IMR-90 (cell line): ENCODE measurements at regions not wholly inside any gene's neighbourhood (a gene's known extent, or its start where the extent isn't known, plus 50 kb on each side); places are given as distances from the start of the nearest gene placed in this dataset.

Source experiments
- ATAC-seq: fragments of 200-7000 bp; cut with Tn5 transposase; 2 replicates; pipeline ENCODE4 v1.9.1; 2020; ENCODE audit warnings: low read depth, mild to moderate bottlenecking, moderate library complexity
- BruUV-seq: library from RNA; stranded (reverse); fragments of 400-500 nt; replicated peaks from 2 replicates; lab custom pipeline; 2021; lab: Mats Ljungman, UMichigan
- CTCF ChIA-PET: fragments of 300-600 bp; formaldehyde crosslinking; extraction: SDS; loops from one replicate; lab custom pipeline; 2021; ENCODE audit warnings: antibody characterized with exemption; lab: Yijun Ruan, JAX
- POLR2A ChIA-PET: fragments of 300-600 bp; sonication (Branson Sonifier 250); formaldehyde crosslinking; loops from one replicate; lab custom pipeline; 2022; ENCODE audit warnings: antibody characterized with exemption; ENCODE audit not compliant: unreplicated experiment; lab: Charles Lee
- DNase-seq: peaks from one replicate; pipeline ENCODE4 v3.0.0; 2013
- H2AFZ ChIP-seq: replicated peaks from 2 replicates; pipeline ENCODE3; 2013; ENCODE audit warnings: low read length, mild to moderate bottlenecking; ENCODE audit not compliant: poor library complexity
- H2AK5ac ChIP-seq: 2 replicates; pipeline ENCODE4 v1.6.1; 2013; ENCODE audit warnings: low read depth, low read length, inconsistent platforms
- H2AK9ac ChIP-seq: replicated peaks from 2 replicates; pipeline ENCODE3; 2013; ENCODE audit warnings: mild to moderate bottlenecking, low read depth, low read length, moderate library complexity; ENCODE audit not compliant: poor library complexity
- H2BK120ac ChIP-seq: 2 replicates; pipeline ENCODE4 v1.6.1; 2013; ENCODE audit warnings: low read depth, low read length, inconsistent platforms
- H2BK15ac ChIP-seq: 3 replicates; pipeline ENCODE4 v1.6.1; 2013; ENCODE audit warnings: low read depth, low read length, inconsistent platforms
- H2BK20ac ChIP-seq: 2 replicates; pipeline ENCODE4 v1.6.1; 2013; ENCODE audit warnings: low read depth, mild to moderate bottlenecking, inconsistent platforms, low read length, moderate library complexity
- H2BK5ac ChIP-seq: 2 replicates; pipeline ENCODE4 v1.6.1; 2013; ENCODE audit warnings: mild to moderate bottlenecking, low read depth, low read length, inconsistent platforms; ENCODE audit not compliant: poor library complexity, severe bottlenecking
- H3K14ac ChIP-seq: replicated peaks from 2 replicates; pipeline ENCODE4 v1.6.1; 2013; ENCODE audit warnings: low read depth, low read length, inconsistent platforms
- H3K18ac ChIP-seq: 2 replicates; pipeline ENCODE4 v1.6.1; 2013; ENCODE audit warnings: low read depth, low read length, control low read depth
- H3K23ac ChIP-seq: 2 replicates; pipeline ENCODE4 v1.6.1; 2013; ENCODE audit warnings: low read depth, low read length, inconsistent platforms
- H3K27ac ChIP-seq: 2 replicates; pipeline ENCODE4 v1.5.1; 2013; ENCODE audit warnings: mild to moderate bottlenecking, control low read depth, low read length; ENCODE audit not compliant: insufficient read depth
- H3K27me3 ChIP-seq: 2 replicates; pipeline ENCODE4 v1.6.1; 2013; ENCODE audit warnings: low read length; ENCODE audit not compliant: control insufficient read depth, insufficient read depth
- H3K36me3 ChIP-seq: 2 replicates; pipeline ENCODE4 v1.6.1; 2013; ENCODE audit warnings: low read length, mixed read lengths; ENCODE audit not compliant: control insufficient read depth, insufficient read depth
- H3K4ac ChIP-seq: 2 replicates; pipeline ENCODE4 v1.6.1; 2013; ENCODE audit warnings: low read depth, low read length, inconsistent platforms
- H3K4me1 ChIP-seq: 2 replicates; pipeline ENCODE4 v1.6.1; 2013; ENCODE audit warnings: low read length, mixed read lengths; ENCODE audit not compliant: control insufficient read depth, insufficient read depth
- H3K4me2 ChIP-seq: 2 replicates; pipeline ENCODE4 v1.6.1; 2013; ENCODE audit warnings: low read depth, mild to moderate bottlenecking, control low read depth, low read length, moderate library complexity
- H3K4me3 ChIP-seq: 2 replicates; pipeline ENCODE4 v1.5.1; 2013; ENCODE audit warnings: low read depth, mild to moderate bottlenecking, control low read depth, low read length, moderate library complexity; ENCODE audit not compliant: insufficient read depth
- H3K56ac ChIP-seq: 2 replicates; pipeline ENCODE4 v1.6.1; 2013; ENCODE audit warnings: low read length, inconsistent platforms; ENCODE audit not compliant: insufficient read depth; ENCODE audit errors: extremely low read depth
- H3K79me1 ChIP-seq, 2 experiments: 2 replicates each; pipeline ENCODE4 v1.6.1; 2013; ENCODE audit warnings: low read length in 2 of 2, inconsistent platforms in 1 of 2, low read depth in 1 of 2
- H3K9ac ChIP-seq: 2 replicates; pipeline ENCODE4 v1.6.1; 2013; ENCODE audit warnings: low read depth, low read length, control low read depth
- H3K9me1 ChIP-seq: 2 replicates; pipeline ENCODE4 v1.6.1; 2013; ENCODE audit warnings: low read length, inconsistent platforms; ENCODE audit not compliant: insufficient read depth
- H3K9me3 ChIP-seq: 2 replicates; pipeline ENCODE4 v1.6.1; 2013; ENCODE audit warnings: low read length; ENCODE audit not compliant: control insufficient read depth, insufficient read depth
- H4K20me1 ChIP-seq: 2 replicates; pipeline ENCODE4 v1.6.1; 2013; ENCODE audit warnings: low read length, inconsistent platforms; ENCODE audit not compliant: insufficient read depth
- H4K5ac ChIP-seq: 2 replicates; pipeline ENCODE4 v1.6.1; 2013; ENCODE audit warnings: mild to moderate bottlenecking, low read depth, low read length, control low read depth
- H4K8ac ChIP-seq, 2 experiments: 2 replicates each; pipeline ENCODE4 v1.6.1; 2013; ENCODE audit warnings: low read depth in 2 of 2, low read length in 2 of 2, control low read depth in 1 of 2, inconsistent platforms in 1 of 2
- H4K91ac ChIP-seq: 2 replicates; pipeline ENCODE4 v1.6.1; 2013; ENCODE audit warnings: low read depth, low read length, inconsistent platforms; ENCODE audit not compliant: insufficient read depth
- CEBPB ChIP-seq: IDR thresholded peaks from 2 replicates; pipeline ENCODE4 v1.6.1; 2012; ENCODE audit warnings: low read depth, low read length, improper control_type of control experiment
- CHD1 ChIP-seq: IDR thresholded peaks from 2 replicates; pipeline ENCODE4 v1.6.1; 2012; ENCODE audit warnings: low read depth, low read length, improper control_type of control experiment
- MAFK ChIP-seq: IDR thresholded peaks from 2 replicates; pipeline ENCODE4 v1.6.1; 2012; ENCODE audit warnings: low read depth, low read length, improper control_type of control experiment
- MXI1 ChIP-seq: IDR thresholded peaks from 2 replicates; pipeline ENCODE4 v1.6.1; 2012; ENCODE audit warnings: low read depth, mild to moderate bottlenecking, low read length, moderate library complexity, borderline replicate concordance
- NFE2L2 ChIP-seq: fragments of 150-350 bp; IDR thresholded peaks from 2 replicates; pipeline ENCODE4 v1.6.1; 2016; ENCODE audit warnings: low read depth, mild to moderate bottlenecking, low read length
- POLR2A ChIP-seq: IDR thresholded peaks from 2 replicates; pipeline ENCODE4 v1.6.1; 2012; ENCODE audit warnings: mild to moderate bottlenecking, low read depth, low read length
- RCOR1 ChIP-seq: IDR thresholded peaks from 2 replicates; pipeline ENCODE4 v1.6.1; 2012; ENCODE audit warnings: mild to moderate bottlenecking, low read length, improper control_type of control experiment; ENCODE audit not compliant: insufficient replicate concordance
- RFX5 ChIP-seq: IDR thresholded peaks from 2 replicates; pipeline ENCODE4 v1.8.0; 2012; ENCODE audit warnings: low read depth, mild to moderate bottlenecking, low read length, moderate library complexity
- WGBS, 2 experiments: methylation state at CpG; one replicate each; pipeline versions ENCODE4 v1.1.5 to v1.1.7; 2013; ENCODE audit warnings: missing lambda C conversion rate in 2 of 2; ENCODE audit not compliant: insufficient read length in 1 of 2; ENCODE audit errors: extremely low coverage in 2 of 2; 5-methylcytosine and 5-hydroxymethylcytosine counted together
- dilution Hi-C: fragments of 300-500 bp; cut with HindIII; formaldehyde crosslinking; loops from one replicate; pipeline ENCODE4 v1.14.3; 2018; ENCODE audit warnings: low sequenced_read_pairs; ENCODE audit not compliant: unreplicated experiment
- in situ Hi-C: fragments of 300-500 bp; cut with MboI; formaldehyde crosslinking; loops from 3 replicates; pipeline ENCODE4 v1.14.3; 2019; ENCODE audit warnings: low sequenced_read_pairs, inconsistent platforms, mixed read lengths
- intact Hi-C: fragments of 100-400 bp; cut with micrococcal nuclease; formaldehyde crosslinking; loops from 2 replicates; pipeline ENCODE4 v1.10.0; 2022
- TF ChIP-seq, protein P1 (sequence below): fragments of 150-350 bp; IDR thresholded peaks from 2 replicates; pipeline ENCODE4 v1.6.1; 2017; ENCODE audit warnings: mild to moderate bottlenecking, antibody characterized with exemption, low read length, low read depth

DNA sequence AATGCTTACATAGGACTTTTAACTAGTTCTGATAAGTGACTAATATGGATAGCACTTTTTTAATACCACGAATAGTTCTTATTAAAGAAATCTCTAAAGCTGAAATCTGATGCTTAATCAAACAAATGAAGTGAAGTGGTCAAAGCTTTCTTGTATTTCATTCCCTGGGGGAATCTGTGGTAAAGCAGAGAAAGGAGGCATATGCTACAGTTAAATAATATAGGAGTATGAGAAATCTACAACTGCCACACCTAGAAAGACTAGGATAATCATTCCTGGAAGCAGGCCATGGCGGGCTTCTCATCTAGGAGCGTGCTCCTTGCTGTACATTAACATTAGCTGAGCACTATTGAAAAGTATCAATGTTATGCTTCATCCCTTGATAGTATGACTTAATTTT lies 835.7 kb downstream of the OTOL1 start:
- CTCF ChIA-PET = no interaction called here
- dilution Hi-C loops = no loop called here

More for the DNA sequence above, 835.7 kb downstream of the OTOL1 start:
- in situ Hi-C loops (no loop called here), intact Hi-C loops (no loop called here)
- Histone ChIP-seq H3K9ac (no peak overlapping the region), H2BK120ac (no peak overlapping the region), H3K36me3 (no peaks in the 10 kb centered on the region), H3K18ac (no peak overlapping the region), H3K4ac (no peak overlapping the region), H3K27me3 (no peaks in the 10 kb centered on the region), H3K9me1 (no peaks in the 10 kb centered on the region), H3K4me1 (no peaks in the 10 kb centered on the region), H4K8ac (no peak overlapping the region), H2AFZ (no peak overlapping the region), H3K4me2 (no peak overlapping the region), H4K91ac (no peak overlapping the region), H2BK5ac (no peak overlapping the region), H3K14ac (no peak overlapping the region), H4K20me1 (no peaks in the 10 kb centered on the region), H4K5ac (no peak overlapping the region), H3K79me1 (no peaks in the 10 kb centered on the region), H3K9me3 (peaks cover 5% of the 10 kb centered on the region; the same call in 1 of the 2 replicates), H2BK15ac (no peak overlapping the region), H3K56ac (no peak overlapping the region), H2AK9ac (no peak overlapping the region), H2BK20ac (no peak overlapping the region), H2AK5ac (no peak overlapping the region), H3K23ac (no peak overlapping the region), H3K4me3 (no peak overlapping the region), H3K27ac (no peak overlapping the region)
- DNase-seq (no peak), ATAC-seq (no peak)
- BruUV-seq = no TSS peak
- no peak for TF ChIP-seq RFX5
- no peak for TF ChIP-seq CHD1
- TF ChIP-seq MXI1 = no peak
- no peak for TF ChIP-seq MAFK
- TF ChIP-seq RCOR1 = no peak
- no peak for TF ChIP-seq POLR2A
- TF ChIP-seq, protein P1, sequence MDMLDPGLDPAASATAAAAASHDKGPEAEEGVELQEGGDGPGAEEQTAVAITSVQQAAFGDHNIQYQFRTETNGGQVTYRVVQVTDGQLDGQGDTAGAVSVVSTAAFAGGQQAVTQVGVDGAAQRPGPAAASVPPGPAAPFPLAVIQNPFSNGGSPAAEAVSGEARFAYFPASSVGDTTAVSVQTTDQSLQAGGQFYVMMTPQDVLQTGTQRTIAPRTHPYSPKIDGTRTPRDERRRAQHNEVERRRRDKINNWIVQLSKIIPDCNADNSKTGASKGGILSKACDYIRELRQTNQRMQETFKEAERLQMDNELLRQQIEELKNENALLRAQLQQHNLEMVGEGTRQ = no peak
- no peak for TF ChIP-seq CEBPB
- TF ChIP-seq NFE2L2 = no peak
- WGBS, 2 experiments = no CpG with 5 or more reads among the region's 3 CpGs
- POLR2A ChIA-PET = no interaction called here
